Loucy (cell line): ENCODE measurements at regions not wholly inside any gene's neighbourhood (a gene's known extent, or its start where the extent isn't known, plus 50 kb on each side); places are given as distances from the start of the nearest gene placed in this dataset.
"Not testable (repeated sequence)": the region's sequence is repeated elsewhere in the genome, so short reads cannot be mapped to it uniquely, and the experiment has no call there.

ENCODE experiments used
- CTCF ChIP-seq: fragments of 200-600 bp; sonication (generic); conservative IDR thresholded peaks from 2 replicates; pipeline ENCODE4 v1.5.1; 2014; ENCODE audit warnings: mild to moderate bottlenecking, antibody characterized with exemption, low read length
- EZH2phosphoT487 ChIP-seq: fragments of 200-600 bp; IDR thresholded peaks from 2 replicates; pipeline ENCODE4 v1.6.1; 2018; ENCODE audit warnings: antibody characterized with exemption, mild to moderate bottlenecking, moderate library complexity, borderline replicate concordance

- not testable (repeated sequence) for TF ChIP-seq CTCF, EZH2phosphoT487
Measured at GRCh38 chr5:167299861-167300260, 991.6 kb upstream of the WWC1 start.
